Prostate gland (tissue), 2 donors: ENCODE measurements at regions not wholly inside any gene's neighbourhood (a gene's known extent, or its start where the extent isn't known, plus 50 kb on each side); places are given as distances from the start of the nearest gene placed in this dataset.

Experiments
- CTCF ChIP-seq, 4 experiments: fragments of 200-600 bp in 2 of 4; fragments of 450-650 bp in 2 of 4; sonication (generic) in 2 of 4; IDR thresholded peaks; 1 replicate in 3 of 4; 2 replicates in 1 of 4; pipeline ENCODE4 v1.5.1; 2016 to 2019; ENCODE audit warnings: antibody characterized with exemption in 4 of 4, mild to moderate bottlenecking in 2 of 4, moderate library complexity in 2 of 4
- POLR2A ChIP-seq: fragments of 450-650 bp; IDR thresholded peaks from one replicate; pipeline ENCODE4 v1.6.1; 2016; ENCODE audit warnings: antibody characterized with exemption, mild to moderate bottlenecking
- POLR2AphosphoS5 ChIP-seq: sonication (generic); formaldehyde crosslinking; IDR thresholded peaks from one replicate; pipeline ENCODE4 v1.6.1; 2017; ENCODE audit warnings: antibody characterized with exemption

- TF ChIP-seq POLR2AphosphoS5 (no peak), POLR2A (no peak), CTCF (IDR thresholded peaks at IDR 0.05) (no peak)
These were observed 61.3 kb upstream of the CREB1 start for GRCh38 chr2:207468488-207468887.
